HEK293 (cell line): ENCODE measurements at regions not wholly inside any gene's neighbourhood (a gene's known extent, or its start where the extent isn't known, plus 50 kb on each side); places are given as distances from the start of the nearest gene placed in this dataset.

Experiments
- CTCF ChIP-seq: fragments of 450-650 bp; formaldehyde crosslinking; IDR thresholded peaks from 2 replicates; pipeline ENCODE4 v1.5.1; 2016; ENCODE audit warnings: missing biosample characterization, missing genetic modification characterization
- SP2 ChIP-seq: fragments of 450-650 bp; formaldehyde crosslinking; IDR thresholded peaks from 2 replicates; pipeline ENCODE4 v1.5.1; 2016; ENCODE audit warnings: missing biosample characterization, missing genetic modification characterization
- ZNF398 ChIP-seq: fragments of 450-650 bp; formaldehyde crosslinking; IDR thresholded peaks from 2 replicates; pipeline ENCODE4 v1.5.1; 2017; ENCODE audit warnings: missing biosample characterization, missing genetic modification characterization
- ZNF610 ChIP-seq: fragments of 450-650 bp; formaldehyde crosslinking; IDR thresholded peaks from 2 replicates; pipeline ENCODE4 v1.5.1; 2016; ENCODE audit warnings: missing biosample characterization, missing genetic modification characterization, borderline replicate concordance

DNA sequence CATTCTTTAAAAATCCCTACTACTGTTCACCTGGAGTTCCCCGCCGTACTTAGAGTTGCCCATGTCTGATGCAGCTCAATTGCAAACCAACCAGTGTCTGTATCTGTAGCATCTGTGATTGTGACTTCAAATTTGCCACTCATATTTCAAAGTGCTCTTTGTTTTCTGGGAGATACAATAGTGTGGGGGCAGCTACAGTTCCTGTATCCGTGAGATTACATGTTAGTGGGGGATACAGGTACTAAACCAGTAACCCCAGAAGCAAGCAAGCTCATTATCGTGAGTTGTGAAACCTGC lies 140.9 kb downstream of the ANKRD60 start:
- TF ChIP-seq SP2 (tag by site-specific recombination): no peak
- no peak for TF ChIP-seq ZNF610 (tag by site-specific recombination)
- no peak for TF ChIP-seq ZNF398 (tag by site-specific recombination)
- no peak for TF ChIP-seq CTCF (tag by site-specific recombination)
